AG04449 (cell line): ENCODE measurements at regions not wholly inside any gene's neighbourhood (a gene's known extent, or its start where the extent isn't known, plus 50 kb on each side); places are given as distances from the start of the nearest gene placed in this dataset.
"Not testable (repeated sequence)": the region's sequence is repeated elsewhere in the genome, so short reads cannot be mapped to it uniquely, and the experiment has no call there.

Experiments
- CTCF ChIA-PET: fragments of 350-600 bp; formaldehyde crosslinking; extraction: SDS; loops from one replicate; lab custom pipeline; 2021; ENCODE audit warnings: antibody characterized with exemption; lab: Yijun Ruan, JAX
- POLR2A ChIA-PET: fragments of 400-600, 350-600 bp; formaldehyde crosslinking; extraction: SDS; loops from one replicate; lab custom pipeline; 2020; ENCODE audit warnings: antibody characterized with exemption, inconsistent platforms; lab: Yijun Ruan, JAX
- DNase-seq: peaks from one replicate; pipeline ENCODE4 v3.0.0-alpha.2; 2010; ENCODE audit warnings: low read depth, low spot score
- H3K4me3 ChIP-seq: 2 replicates; pipeline ENCODE4 v1.5.1; 2011; ENCODE audit warnings: low read depth, mild to moderate bottlenecking, control low read depth, low read length
- TF ChIP-seq, protein P1 (sequence below): IDR thresholded peaks from one replicate; pipeline ENCODE4 v1.5.1; 2011; ENCODE audit warnings: mild to moderate bottlenecking, moderate library complexity, low read length, control low read depth, inconsistent platforms; ENCODE audit not compliant: insufficient read depth; ENCODE audit errors: missing control alignments

DNA sequence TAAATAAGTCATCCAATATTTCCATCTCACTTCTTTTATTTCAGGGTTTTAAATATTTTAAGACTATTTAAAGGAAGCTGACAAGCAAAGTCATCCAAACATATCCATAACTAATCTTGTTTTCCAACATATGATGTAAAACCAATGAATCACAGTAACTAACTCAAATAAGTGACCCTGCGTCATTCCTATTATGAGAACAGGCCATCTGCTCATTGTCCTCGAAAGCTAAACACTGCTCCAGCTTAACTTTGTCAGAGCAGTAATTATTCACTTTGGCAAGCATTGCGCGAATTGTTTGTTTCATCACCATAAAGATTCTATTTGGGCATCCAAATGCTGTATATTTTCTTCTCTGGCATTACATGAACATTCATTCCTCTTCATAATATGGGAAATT, 99.1 kb downstream of the CAPZA3 start:
- no peak for DNase-seq
- TF ChIP-seq, protein P1, sequence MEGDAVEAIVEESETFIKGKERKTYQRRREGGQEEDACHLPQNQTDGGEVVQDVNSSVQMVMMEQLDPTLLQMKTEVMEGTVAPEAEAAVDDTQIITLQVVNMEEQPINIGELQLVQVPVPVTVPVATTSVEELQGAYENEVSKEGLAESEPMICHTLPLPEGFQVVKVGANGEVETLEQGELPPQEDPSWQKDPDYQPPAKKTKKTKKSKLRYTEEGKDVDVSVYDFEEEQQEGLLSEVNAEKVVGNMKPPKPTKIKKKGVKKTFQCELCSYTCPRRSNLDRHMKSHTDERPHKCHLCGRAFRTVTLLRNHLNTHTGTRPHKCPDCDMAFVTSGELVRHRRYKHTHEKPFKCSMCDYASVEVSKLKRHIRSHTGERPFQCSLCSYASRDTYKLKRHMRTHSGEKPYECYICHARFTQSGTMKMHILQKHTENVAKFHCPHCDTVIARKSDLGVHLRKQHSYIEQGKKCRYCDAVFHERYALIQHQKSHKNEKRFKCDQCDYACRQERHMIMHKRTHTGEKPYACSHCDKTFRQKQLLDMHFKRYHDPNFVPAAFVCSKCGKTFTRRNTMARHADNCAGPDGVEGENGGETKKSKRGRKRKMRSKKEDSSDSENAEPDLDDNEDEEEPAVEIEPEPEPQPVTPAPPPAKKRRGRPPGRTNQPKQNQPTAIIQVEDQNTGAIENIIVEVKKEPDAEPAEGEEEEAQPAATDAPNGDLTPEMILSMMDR = no peak
- CTCF ChIA-PET = interaction anchor here (1.2 to 1.6 kb wide), 3 partner anchors 23 to 345 kb away, joined by 3 read pairs; no protein-coding TSS in a partner anchor
- H3K4me3 ChIP-seq = no peak overlapping the region
- POLR2A ChIA-PET = no interaction called here

DNA sequence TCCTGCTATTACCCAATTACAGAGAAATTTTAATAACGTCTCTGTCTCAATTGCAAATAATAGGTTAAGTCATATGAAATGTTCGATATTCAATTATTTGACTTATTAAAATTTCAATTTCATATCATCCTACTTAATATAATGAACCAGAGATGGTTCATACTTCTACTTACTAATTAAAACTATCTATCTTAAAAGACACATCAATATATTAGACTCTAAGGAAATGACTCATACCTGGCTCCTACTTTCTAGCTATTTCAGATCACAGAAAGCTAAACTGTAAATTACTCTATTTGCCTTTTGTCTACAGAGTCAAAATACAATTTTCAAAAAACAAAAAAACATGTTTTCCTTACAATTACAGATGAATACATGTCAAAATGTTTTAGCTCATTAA, 99.6 kb downstream of the CAPZA3 start:
- CTCF ChIA-PET = interaction anchor here (1.2 to 1.6 kb wide), 3 partner anchors 22 to 344 kb away, joined by 3 read pairs; no protein-coding TSS in a partner anchor
- TF ChIP-seq, protein P1 = no peak
- H3K4me3 ChIP-seq = no peak overlapping the region
- POLR2A ChIA-PET = no interaction called here
- DNase-seq = no peak

DNA sequence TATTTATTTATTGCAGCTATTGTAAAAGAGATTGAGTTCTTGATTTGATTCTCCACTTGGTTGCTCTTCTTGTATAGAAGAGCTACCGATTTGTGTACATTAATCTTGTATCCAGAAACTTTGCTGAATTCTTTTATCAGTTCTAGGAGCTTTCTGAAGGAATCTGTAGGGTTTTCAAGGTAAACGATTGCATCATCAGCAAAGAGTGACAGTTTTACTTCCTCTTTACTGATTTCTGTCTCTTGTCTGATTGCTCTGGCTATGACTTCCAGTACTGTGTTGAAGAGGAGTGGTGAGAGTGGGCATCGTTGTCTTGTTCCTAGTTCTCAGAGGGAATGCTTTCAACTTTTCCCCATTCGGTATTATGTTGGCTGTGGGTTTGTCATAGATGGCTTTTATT, 103.1 kb downstream of the CAPZA3 start:
- H3K4me3 ChIP-seq, CTCF ChIA-PET, DNase-seq, POLR2A ChIA-PET: not testable (repeated sequence)

DNA sequence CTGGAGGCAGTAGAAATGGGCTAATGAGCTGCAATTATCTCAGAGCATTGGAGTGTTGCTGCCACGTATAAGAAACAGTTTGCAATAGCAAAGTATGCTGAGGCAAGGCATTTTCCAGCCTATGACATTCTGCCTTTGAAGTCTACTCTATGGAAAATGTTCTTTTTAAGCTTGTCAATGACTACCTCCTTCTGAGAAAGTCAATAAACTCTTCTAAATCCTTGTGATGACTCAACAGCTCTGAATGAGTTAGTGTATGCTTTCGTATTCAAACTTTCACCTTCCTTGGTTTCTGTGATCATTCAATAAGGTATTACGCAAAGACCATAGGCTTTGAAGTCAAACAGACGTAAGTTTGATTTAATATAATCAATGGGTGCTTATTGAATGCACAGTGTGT, 111.2 kb downstream of the CAPZA3 start:
- CTCF ChIA-PET = interaction anchor here (1.9 kb wide), 1 partner anchor 10 kb away, joined by 6 read pairs; no protein-coding TSS in a partner anchor
- no peak overlapping the region for H3K4me3 ChIP-seq
- POLR2A ChIA-PET = no interaction called here

DNA sequence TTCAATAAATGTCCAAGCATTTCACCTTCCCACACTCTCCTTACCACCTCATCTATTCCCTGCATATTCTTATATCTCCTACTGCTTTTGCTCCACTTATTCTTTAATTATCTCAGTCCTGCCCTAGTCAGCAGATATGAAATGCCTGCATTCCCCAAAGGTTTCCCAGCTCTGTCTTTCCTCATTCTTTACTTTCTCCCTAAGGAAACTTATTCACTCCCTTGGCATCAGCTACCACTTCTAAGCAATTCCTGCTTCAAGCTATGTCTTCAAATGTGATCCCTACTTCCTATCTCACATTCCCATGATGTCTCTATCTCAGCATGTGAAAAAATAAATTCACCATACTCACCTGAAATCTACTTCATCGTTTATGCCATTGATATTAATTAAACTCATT, 111.8 kb downstream of the CAPZA3 start:
- ChIA-PET POLR2A (no interaction called here), CTCF (interaction anchor here (1.1 to 1.9 kb wide), 2 partner anchors 10 to 337 kb away, joined by 5 to 6 read pairs; no protein-coding TSS in a partner anchor)
- TF ChIP-seq, protein P1 = no peak
- no peak for DNase-seq
- no peak overlapping the region for H3K4me3 ChIP-seq

More for the DNA sequence above, 111.2 kb downstream of the CAPZA3 start:
- TF ChIP-seq, protein P1 = no peak
- peak; percentile 40 for DNase-seq

DNA sequence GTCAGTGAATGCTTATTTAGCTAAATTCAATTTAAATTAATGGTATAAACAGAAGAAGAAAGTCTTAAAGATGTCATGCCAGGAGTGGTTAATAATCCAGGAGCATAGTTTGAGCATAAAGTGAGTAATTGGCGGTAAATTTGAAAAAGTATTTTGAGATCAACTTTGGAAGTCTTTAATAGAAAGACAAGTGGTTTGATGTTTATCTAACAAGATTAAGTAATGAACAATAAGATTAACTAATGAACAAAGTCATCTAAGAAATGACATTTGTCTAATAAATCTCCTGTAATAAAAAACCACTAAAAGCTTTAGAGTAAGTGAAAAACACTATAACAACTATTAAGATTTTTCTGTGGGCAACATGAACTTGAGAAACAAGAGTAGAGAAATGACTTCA, 112.8 kb downstream of the CAPZA3 start:
- DNase-seq = no peak
- CTCF ChIA-PET = interaction anchor here (0.9 to 1.1 kb wide), 2 partner anchors 8 to 336 kb away, joined by 3 to 5 read pairs; no protein-coding TSS in a partner anchor
- POLR2A ChIA-PET = no interaction called here
- TF ChIP-seq, protein P1 = no peak
- no peak overlapping the region for H3K4me3 ChIP-seq

DNA sequence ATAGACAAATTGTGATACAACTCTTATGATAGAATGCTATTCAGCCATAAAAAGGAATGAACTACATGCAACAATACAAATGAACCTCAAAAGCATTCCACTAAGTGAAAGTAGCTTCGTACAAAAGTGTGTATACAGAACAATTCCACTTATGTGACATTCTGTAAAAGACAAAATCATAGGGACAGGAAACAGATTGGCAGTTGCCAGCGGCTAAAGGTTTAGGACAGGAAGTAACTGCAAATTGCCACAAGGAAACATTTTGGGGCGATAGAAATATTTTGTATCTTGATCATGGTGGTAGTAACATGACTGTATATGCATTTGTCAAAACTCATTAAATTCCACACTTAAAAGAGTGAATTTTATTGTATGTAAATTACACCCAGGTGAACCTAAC, 113.4 kb downstream of the CAPZA3 start:
- CTCF ChIA-PET = interaction anchor here (0.9 kb wide), 1 partner anchor 8 kb away, joined by 3 read pairs; no protein-coding TSS in a partner anchor
- no peak for DNase-seq
- POLR2A ChIA-PET = no interaction called here
- TF ChIP-seq, protein P1 = no peak
- no peak overlapping the region for H3K4me3 ChIP-seq
